Body of pancreas (tissue), 4 donors: ENCODE measurements at regions not wholly inside any gene's neighbourhood (a gene's known extent, or its start where the extent isn't known, plus 50 kb on each side); places are given as distances from the start of the nearest gene placed in this dataset.

Experiments used
- ATAC-seq: fragments of 150-250 bp; one replicate; pipeline ENCODE4 v1.9.1; 2016
- DNase-seq, 4 donors: peaks; one replicate each; pipeline ENCODE4 v3.0.0-alpha.2; 2019
- H3K27ac ChIP-seq, 4 donors: fragments of 200-600 bp; sonication (generic); 1 replicate in 3 of 4; 2 replicates in 1 of 4; pipeline versions ENCODE4 v1.5.1 to v1.6.1; 2016 to 2019; ENCODE audit warnings: mild to moderate bottlenecking in 1 of 4, mixed read lengths in 1 of 4, moderate library complexity in 1 of 4
- H3K27me3 ChIP-seq, 2 donors: fragments of 200-600 bp; sonication (generic); one replicate each; pipeline ENCODE4 v1.6.0; 2016; ENCODE audit warnings: mild to moderate bottlenecking in 1 of 2
- H3K36me3 ChIP-seq, 2 donors: fragments of 200-600 bp; sonication (generic); replicated peaks in 1 of 2; 2 replicates each; pipeline ENCODE4 v1.5.1; 2016; ENCODE audit warnings: low read depth in 2 of 2; ENCODE audit not compliant: insufficient read depth in 1 of 2
- H3K4me1 ChIP-seq: fragments of 200-600 bp; sonication (generic); one replicate; pipeline ENCODE4 v1.6.0; 2016
- H3K4me3 ChIP-seq, 2 donors: fragments of 200-600 bp; sonication (generic); 1 replicate in 1 of 2; 2 replicates in 1 of 2; pipeline ENCODE4 v1.5.1; 2016 to 2019
- H3K9me3 ChIP-seq, 3 donors: fragments of 200-600 bp; sonication (generic); 1 replicate in 2 of 3; 2 replicates in 1 of 3; pipeline ENCODE4 v1.5.1; 2016
- POLR2A ChIP-seq, 3 donors: fragments of 450-650 bp; IDR thresholded peaks; one replicate each; pipeline ENCODE4 v1.6.1; 2016; ENCODE audit warnings: antibody characterized with exemption in 3 of 3, mild to moderate bottlenecking in 2 of 3
- WGBS, 2 donors: methylation state at CpG; one replicate each; pipeline ENCODE4 v1.1.5; 2017; 5-methylcytosine and 5-hydroxymethylcytosine counted together
- intact Hi-C: fragments of 100-400 bp; cut with DNase I; formaldehyde crosslinking; loops from one replicate; pipeline ENCODE4 v1.15.1; 2023
- TF ChIP-seq, protein P1 (sequence below), 7 experiments: fragments of 450-650 bp in 4 of 7; fragments of 200-600 bp in 3 of 7; sonication (generic) in 3 of 7; IDR thresholded peaks; one replicate each; pipeline ENCODE4 v1.5.1; 2016 to 2019; ENCODE audit warnings: antibody characterized with exemption in 7 of 7

DNA sequence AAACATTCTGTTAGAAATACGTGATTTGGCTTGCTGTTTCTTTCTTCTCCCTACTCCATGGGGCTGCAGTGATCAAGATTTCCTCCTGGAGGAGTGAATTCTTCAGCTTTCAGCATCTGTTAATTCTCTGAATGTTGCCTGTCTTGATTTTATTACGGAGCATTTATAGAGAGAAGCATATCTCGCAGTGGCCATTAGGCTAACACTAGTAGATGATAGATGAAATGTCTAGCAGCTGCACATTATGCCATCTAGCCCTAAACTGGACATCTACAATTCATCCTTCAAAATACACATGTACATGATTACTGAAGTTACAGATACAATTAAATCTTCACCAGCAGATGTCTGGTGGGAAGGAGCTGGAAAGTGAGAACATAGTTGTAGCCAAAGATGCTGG is 769.8 kb upstream of the NECTIN3 start:
- Histone ChIP-seq H3K4me3 (no peak overlapping the region), H3K27me3 (no peaks in the 10 kb centered on the region), H3K4me1 (no peaks in the 10 kb centered on the region), H3K36me3 (no peaks in the 10 kb centered on the region), H3K27ac (no peak overlapping the region), H3K9me3 (no peaks in the 10 kb centered on the region)
- TF ChIP-seq, protein P1, sequence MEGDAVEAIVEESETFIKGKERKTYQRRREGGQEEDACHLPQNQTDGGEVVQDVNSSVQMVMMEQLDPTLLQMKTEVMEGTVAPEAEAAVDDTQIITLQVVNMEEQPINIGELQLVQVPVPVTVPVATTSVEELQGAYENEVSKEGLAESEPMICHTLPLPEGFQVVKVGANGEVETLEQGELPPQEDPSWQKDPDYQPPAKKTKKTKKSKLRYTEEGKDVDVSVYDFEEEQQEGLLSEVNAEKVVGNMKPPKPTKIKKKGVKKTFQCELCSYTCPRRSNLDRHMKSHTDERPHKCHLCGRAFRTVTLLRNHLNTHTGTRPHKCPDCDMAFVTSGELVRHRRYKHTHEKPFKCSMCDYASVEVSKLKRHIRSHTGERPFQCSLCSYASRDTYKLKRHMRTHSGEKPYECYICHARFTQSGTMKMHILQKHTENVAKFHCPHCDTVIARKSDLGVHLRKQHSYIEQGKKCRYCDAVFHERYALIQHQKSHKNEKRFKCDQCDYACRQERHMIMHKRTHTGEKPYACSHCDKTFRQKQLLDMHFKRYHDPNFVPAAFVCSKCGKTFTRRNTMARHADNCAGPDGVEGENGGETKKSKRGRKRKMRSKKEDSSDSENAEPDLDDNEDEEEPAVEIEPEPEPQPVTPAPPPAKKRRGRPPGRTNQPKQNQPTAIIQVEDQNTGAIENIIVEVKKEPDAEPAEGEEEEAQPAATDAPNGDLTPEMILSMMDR (IDR thresholded peaks at IDR 0.05) = no peak
- no peak for TF ChIP-seq POLR2A (IDR thresholded peaks at IDR 0.05)
- ATAC-seq (no peak), DNase-seq (no peak)
- WGBS, 2 donors = 73 to 74% methylated on average over 3 of the region's 3 CpGs
- intact Hi-C loops = no loop called here

DNA sequence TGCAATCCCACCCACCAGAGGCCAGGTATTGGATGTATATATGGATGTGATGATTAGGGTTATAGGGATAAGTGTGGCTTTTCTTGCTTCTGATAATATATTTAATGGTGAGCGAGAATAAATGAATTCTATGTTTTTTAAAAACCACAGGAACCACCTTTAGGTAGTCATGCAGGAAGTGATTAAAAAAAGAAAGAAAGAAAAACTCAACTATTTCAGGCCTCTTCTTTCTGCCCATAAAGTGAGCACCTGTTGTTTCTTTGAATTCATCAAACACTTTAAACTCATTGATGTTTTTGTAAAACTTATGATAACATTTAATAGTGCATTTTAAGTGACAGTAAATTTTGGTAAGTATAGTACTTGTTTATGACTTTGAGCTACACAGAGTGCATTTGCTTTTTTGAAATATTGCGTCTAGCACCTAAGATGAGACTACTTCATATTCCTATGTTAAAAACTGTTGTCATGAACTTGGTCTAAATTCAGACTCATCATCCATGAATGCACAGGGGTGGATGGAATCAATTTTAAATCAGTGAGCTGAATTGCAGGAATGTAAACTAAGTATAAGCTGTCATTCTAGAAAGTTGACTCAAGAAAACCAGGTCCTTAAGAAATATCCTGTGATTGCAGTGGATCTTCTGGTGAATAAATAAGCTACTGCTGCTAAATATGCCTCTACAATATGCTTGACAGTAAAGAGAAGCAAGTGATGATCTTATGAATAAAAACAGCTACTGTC is 764.4 kb upstream of the NECTIN3 start:
- intact Hi-C loops = no loop called here
- 85 to 86% methylated on average over 2 of the region's 2 CpGs for WGBS, 2 donors
- no peaks in the 10 kb centered on the region for H3K9me3 ChIP-seq

DNA sequence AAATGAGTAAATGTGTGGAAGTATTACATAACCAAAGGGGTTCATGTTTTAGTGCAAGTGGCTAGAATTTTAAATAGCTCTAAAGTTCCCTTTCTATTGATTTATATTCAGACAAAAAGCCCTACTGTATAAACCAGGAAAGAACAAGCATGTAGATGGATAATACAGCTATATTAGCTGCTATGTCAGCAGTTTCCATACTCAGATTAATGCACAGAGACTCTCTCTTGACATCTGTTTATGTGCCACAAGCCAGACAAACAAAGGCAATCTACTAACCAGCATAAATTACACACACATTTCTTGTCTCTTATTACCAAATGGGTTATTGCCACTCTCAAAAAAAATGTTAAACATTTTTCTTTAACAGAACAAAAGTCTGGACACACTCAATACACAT is 760.1 kb upstream of the NECTIN3 start:
- intact Hi-C loops = no loop called here
- Histone ChIP-seq H3K4me1 (no peaks in the 10 kb centered on the region), H3K36me3 (no peaks in the 10 kb centered on the region), H3K9me3 (no peaks in the 10 kb centered on the region), H3K27ac (no peak overlapping the region), H3K27me3 (no peaks in the 10 kb centered on the region), H3K4me3 (no peak overlapping the region)
- TF ChIP-seq, protein P1 (IDR thresholded peaks at IDR 0.05) = no peak
- TF ChIP-seq POLR2A (IDR thresholded peaks at IDR 0.05) = no peak
- DNase-seq = no peak
- ATAC-seq = no peak

More for the DNA sequence above, 764.4 kb upstream of the NECTIN3 start:
- Histone ChIP-seq H3K4me3 (no peak overlapping the region), H3K4me1 (no peaks in the 10 kb centered on the region), H3K36me3 (no peaks in the 10 kb centered on the region), H3K27me3 (no peaks in the 10 kb centered on the region), H3K27ac (no peak overlapping the region)
- TF ChIP-seq POLR2A (IDR thresholded peaks at IDR 0.05) = no peak
- TF ChIP-seq, protein P1 (IDR thresholded peaks at IDR 0.05) = no peak
- DNase-seq = no peak
- no peak for ATAC-seq

DNA sequence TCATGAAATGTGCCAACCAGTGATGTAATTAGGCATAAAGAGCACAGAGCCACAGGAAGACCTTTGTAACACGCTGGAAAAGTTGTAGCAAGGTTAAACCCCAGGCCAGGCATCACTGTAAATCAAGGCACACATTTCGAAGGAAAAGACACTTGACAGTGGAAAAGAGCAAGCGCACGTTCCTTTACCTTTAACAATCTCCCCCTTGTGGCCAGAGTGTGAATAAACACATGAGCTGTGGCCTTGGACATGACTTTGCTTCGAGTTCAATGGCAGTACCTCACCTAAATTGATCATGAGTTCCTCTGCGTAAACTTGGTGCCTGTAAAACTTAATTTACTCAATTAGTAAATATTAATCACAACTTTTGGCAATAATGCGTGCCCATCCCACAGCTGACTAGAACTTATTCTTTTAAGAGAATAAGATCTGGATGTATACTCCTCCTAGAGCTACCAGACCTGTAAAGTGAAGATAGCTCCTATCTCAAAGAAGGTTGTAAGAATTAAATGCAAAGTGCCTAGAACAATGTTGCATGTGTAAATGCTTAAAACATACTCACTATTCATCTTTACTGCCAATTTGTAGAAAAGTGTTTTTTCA is 757.0 kb upstream of the NECTIN3 start:
- Histone ChIP-seq H3K27ac (no peak overlapping the region), H3K27me3 (no peaks in the 10 kb centered on the region), H3K4me1 (no peaks in the 10 kb centered on the region), H3K36me3 (no peaks in the 10 kb centered on the region), H3K4me3 (no peak overlapping the region), H3K9me3 (no peaks in the 10 kb centered on the region)
- ATAC-seq = peak; percentile 73
- TF ChIP-seq, protein P1 (IDR thresholded peaks at IDR 0.05) = peak; percentile 45 to 74 (median 61)
- TF ChIP-seq POLR2A (IDR thresholded peaks at IDR 0.05) = no peak
- WGBS, 2 donors = 22 to 24% methylated on average over 7 of the region's 7 CpGs
- intact Hi-C loops = no loop called here
- DNase-seq = peak; percentile 58 to 69 (median 65)

DNA sequence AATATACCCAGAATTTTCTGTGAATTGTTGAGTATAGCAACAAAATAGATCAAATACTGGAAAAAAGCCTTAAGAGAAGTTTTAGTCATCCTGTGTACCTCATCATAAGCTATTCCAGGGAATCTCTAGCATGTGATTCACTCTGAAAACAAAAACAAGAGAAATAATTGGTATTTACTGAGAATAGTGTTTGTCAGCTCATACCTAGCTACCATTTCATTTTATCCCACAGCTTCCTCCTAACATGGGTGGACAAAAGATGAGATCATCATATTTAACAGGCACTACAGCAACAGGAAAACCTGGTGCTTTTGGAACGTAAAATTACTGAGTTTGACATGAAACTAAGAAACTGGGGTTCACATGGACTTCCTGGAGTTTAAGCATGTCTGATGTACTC is 753.5 kb upstream of the NECTIN3 start:
- Histone ChIP-seq H3K27ac (no peak overlapping the region), H3K27me3 (no peaks in the 10 kb centered on the region), H3K4me1 (no peaks in the 10 kb centered on the region), H3K36me3 (no peaks in the 10 kb centered on the region), H3K4me3 (no peak overlapping the region), H3K9me3 (no peaks in the 10 kb centered on the region)
- TF ChIP-seq POLR2A (IDR thresholded peaks at IDR 0.05) = no peak
- TF ChIP-seq, protein P1 (IDR thresholded peaks at IDR 0.05) = no peak
- intact Hi-C loops = no loop called here
- WGBS, 2 donors = 68 to 86% methylated on average over 1 of the region's 1 CpG
- ATAC-seq (no peak), DNase-seq (no peak)
